CD14-positive monocyte (primary cell): ENCODE measurements at regions not wholly inside any gene's neighbourhood (a gene's known extent, or its start where the extent isn't known, plus 50 kb on each side); places are given as distances from the start of the nearest gene placed in this dataset.

ENCODE experiments used
- DNase-seq, 3 donors: peaks; one replicate each; pipeline ENCODE4 v3.0.0-alpha.2; 2011 to 2022
- H2AFZ ChIP-seq: 2 replicates; pipeline ENCODE4 v1.6.0; 2012; ENCODE audit warnings: mild to moderate bottlenecking, low read depth, low read length, inconsistent platforms; ENCODE audit not compliant: insufficient read depth, poor library complexity, severe bottlenecking
- H3K27ac ChIP-seq, 2 donors: 1 replicate in 1 of 2; 2 replicates in 1 of 2; pipeline ENCODE4 v1.5.1; 2012 to 2013; ENCODE audit warnings: low read length in 2 of 2, control low read depth in 1 of 2, inconsistent platforms in 1 of 2, low read depth in 1 of 2, mild to moderate bottlenecking in 1 of 2
- H3K27me3 ChIP-seq, 2 donors: one replicate each; pipeline versions ENCODE4 v1.6.0 to v1.6.1; 2011 to 2013; ENCODE audit warnings: low read length in 2 of 2; ENCODE audit not compliant: control insufficient read depth in 2 of 2, insufficient read depth in 2 of 2
- H3K36me3 ChIP-seq, 2 donors: replicated peaks in 1 of 2; 1 replicate in 1 of 2; 2 replicates in 1 of 2; pipeline versions ENCODE4 v1.5.1 to v1.6.1; 2012 to 2013; ENCODE audit warnings: low read length in 2 of 2, control low read depth in 1 of 2, inconsistent platforms in 1 of 2, mild to moderate bottlenecking in 1 of 2; ENCODE audit not compliant: insufficient read depth in 2 of 2, control insufficient read depth in 1 of 2
- H3K4me1 ChIP-seq, 2 donors: 1 replicate in 1 of 2; 2 replicates in 1 of 2; pipeline versions ENCODE4 v1.5.1 to v1.6.1; 2012 to 2013; ENCODE audit warnings: low read length in 2 of 2, control low read depth in 1 of 2, inconsistent platforms in 1 of 2, mild to moderate bottlenecking in 1 of 2, moderate library complexity in 1 of 2; ENCODE audit not compliant: insufficient read depth in 2 of 2, control insufficient read depth in 1 of 2
- H3K4me2 ChIP-seq: replicated peaks from 2 replicates; pipeline ENCODE3; 2012; ENCODE audit warnings: low read length, moderate library complexity, mild to moderate bottlenecking; ENCODE audit not compliant: poor library complexity, severe bottlenecking; ENCODE audit errors: extremely low read depth
- H3K4me3 ChIP-seq, 3 experiments: fragments of 200-600 bp in 1 of 3; sonication (generic) in 1 of 3; replicated peaks in 1 of 3; 1 replicate in 2 of 3; 2 replicates in 1 of 3; pipeline ENCODE4 v1.5.1; 2011 to 2013; ENCODE audit warnings: low read length in 3 of 3, mild to moderate bottlenecking in 3 of 3, control low read depth in 2 of 3, low read depth in 2 of 3, inconsistent platforms in 1 of 3, moderate library complexity in 1 of 3
- H3K79me2 ChIP-seq: 2 replicates; pipeline ENCODE4 v1.6.0; 2012; ENCODE audit warnings: mild to moderate bottlenecking, control low read depth, inconsistent platforms, low read length, moderate library complexity; ENCODE audit not compliant: insufficient read depth
- H3K9ac ChIP-seq: 2 replicates; pipeline ENCODE4 v1.6.0; 2017; ENCODE audit warnings: low read length, mild to moderate bottlenecking; ENCODE audit not compliant: insufficient read depth, poor library complexity, severe bottlenecking
- H3K9me3 ChIP-seq, 2 donors: replicated peaks in 1 of 2; 1 replicate in 1 of 2; 2 replicates in 1 of 2; pipeline versions ENCODE4 v1.5.1 to v1.6.1; 2012 to 2013; ENCODE audit warnings: low read length in 2 of 2, control low read depth in 1 of 2; ENCODE audit not compliant: control insufficient read depth in 1 of 2, insufficient read depth in 1 of 2
- H4K20me1 ChIP-seq: 2 replicates; pipeline ENCODE4 v1.6.0; 2012; ENCODE audit warnings: mild to moderate bottlenecking, low read length, control low read depth, moderate library complexity; ENCODE audit not compliant: insufficient read depth
- H3K27ac Mint-ChIP-seq, 7 donors: one replicate each; pipeline ENCODE4 v1.8.0; 2020; ENCODE audit warnings: mild to moderate bottlenecking in 7 of 7, mixed read lengths in 7 of 7, moderate library complexity in 6 of 7, inconsistent platforms in 2 of 7
- H3K27me3 Mint-ChIP-seq, 3 donors: one replicate each; pipeline ENCODE4 v1.8.0; 2021 to 2022; ENCODE audit warnings: low read depth in 3 of 3, mild to moderate bottlenecking in 3 of 3, mixed read lengths in 3 of 3, moderate library complexity in 3 of 3, inconsistent platforms in 1 of 3
- H3K36me3 Mint-ChIP-seq, 2 donors: one replicate each; pipeline ENCODE4 v1.8.0; 2020; ENCODE audit warnings: mixed read lengths in 2 of 2, inconsistent platforms in 1 of 2, mild to moderate bottlenecking in 1 of 2
- H3K4me1 Mint-ChIP-seq: one replicate; pipeline ENCODE4 v1.8.0; 2020; ENCODE audit warnings: mild to moderate bottlenecking, mixed read lengths
- H3K4me3 Mint-ChIP-seq, 2 donors: one replicate each; pipeline ENCODE4 v1.8.0; 2020; ENCODE audit warnings: mild to moderate bottlenecking in 2 of 2, mixed read lengths in 2 of 2, moderate library complexity in 1 of 2
- H3K9me3 Mint-ChIP-seq, 7 donors: one replicate each; pipeline ENCODE4 v1.8.0; 2020 to 2022; ENCODE audit warnings: mixed read lengths in 7 of 7, mild to moderate bottlenecking in 6 of 7, moderate library complexity in 6 of 7, inconsistent platforms in 2 of 7
- WGBS: methylation state at CpG from one replicate; pipeline ENCODE4 v1.1.5; 2013; ENCODE audit warnings: missing lambda C conversion rate; ENCODE audit not compliant: insufficient coverage; 5-methylcytosine and 5-hydroxymethylcytosine counted together
- intact Hi-C, 2 donors: fragments of 100-400 bp; cut with micrococcal nuclease; formaldehyde crosslinking; loops; one replicate each; pipeline versions ENCODE4 v1.15.0 to v1.15.1; 2023
- TF ChIP-seq, protein P1 (sequence below): fragments of 200-600 bp; IDR thresholded peaks from one replicate; pipeline ENCODE4 v1.8.0; 2022; ENCODE audit warnings: antibody characterized with exemption, mild to moderate bottlenecking

GRCh38 chr13:97885641-97886040, 67.8 kb upstream of the IPO5 start:
- H3K4me3 Mint-ChIP-seq: no peak overlapping the region
- intact Hi-C loops: no loop called here
- TF ChIP-seq, protein P1, sequence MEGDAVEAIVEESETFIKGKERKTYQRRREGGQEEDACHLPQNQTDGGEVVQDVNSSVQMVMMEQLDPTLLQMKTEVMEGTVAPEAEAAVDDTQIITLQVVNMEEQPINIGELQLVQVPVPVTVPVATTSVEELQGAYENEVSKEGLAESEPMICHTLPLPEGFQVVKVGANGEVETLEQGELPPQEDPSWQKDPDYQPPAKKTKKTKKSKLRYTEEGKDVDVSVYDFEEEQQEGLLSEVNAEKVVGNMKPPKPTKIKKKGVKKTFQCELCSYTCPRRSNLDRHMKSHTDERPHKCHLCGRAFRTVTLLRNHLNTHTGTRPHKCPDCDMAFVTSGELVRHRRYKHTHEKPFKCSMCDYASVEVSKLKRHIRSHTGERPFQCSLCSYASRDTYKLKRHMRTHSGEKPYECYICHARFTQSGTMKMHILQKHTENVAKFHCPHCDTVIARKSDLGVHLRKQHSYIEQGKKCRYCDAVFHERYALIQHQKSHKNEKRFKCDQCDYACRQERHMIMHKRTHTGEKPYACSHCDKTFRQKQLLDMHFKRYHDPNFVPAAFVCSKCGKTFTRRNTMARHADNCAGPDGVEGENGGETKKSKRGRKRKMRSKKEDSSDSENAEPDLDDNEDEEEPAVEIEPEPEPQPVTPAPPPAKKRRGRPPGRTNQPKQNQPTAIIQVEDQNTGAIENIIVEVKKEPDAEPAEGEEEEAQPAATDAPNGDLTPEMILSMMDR: no peak
- Histone ChIP-seq H3K9ac (no peak overlapping the region), H2AFZ (no peak overlapping the region), H4K20me1 (no peaks in the 10 kb centered on the region), H3K9me3 (peaks cover 0 to 16% of the 10 kb centered on the region in 2 donors), H3K79me2 (no peaks in the 10 kb centered on the region), H3K27ac (no peak overlapping the region), H3K27me3 (no peaks in the 10 kb centered on the region), H3K4me2 (no peak overlapping the region), H3K36me3 (no peaks in the 10 kb centered on the region), H3K4me1 (no peaks in the 10 kb centered on the region), H3K4me3 (no peak overlapping the region)
- H3K9me3 Mint-ChIP-seq: peaks cover 0 to 16% (median 7%) of the 10 kb centered on the region in 7 donors
- no peaks in the 10 kb centered on the region for H3K4me1 Mint-ChIP-seq
- H3K36me3 Mint-ChIP-seq: no peaks in the 10 kb centered on the region
- peaks cover 0 to 2% (median 2%) of the 10 kb centered on the region in 3 donors for H3K27me3 Mint-ChIP-seq
- no peak overlapping the region for H3K27ac Mint-ChIP-seq
- no CpG with 5 or more reads among the region's 2 CpGs for WGBS
- no peak for DNase-seq

GRCh38 chr13:97889803-97890202, 63.7 kb upstream of the IPO5 start:
- peaks cover 0 to 2% (median 2%) of the 10 kb centered on the region in 3 donors for H3K27me3 Mint-ChIP-seq

More at GRCh38 chr13:97889803-97890202, 63.7 kb upstream of the IPO5 start:
- no peaks in the 10 kb centered on the region for H3K4me1 Mint-ChIP-seq
- Histone ChIP-seq H2AFZ (no peak overlapping the region), H3K4me3 (no peak overlapping the region), H3K9me3 (peaks cover 0 to 6% of the 10 kb centered on the region in 2 donors), H3K9ac (no peak overlapping the region), H3K4me1 (no peaks in the 10 kb centered on the region), H3K27me3 (no peaks in the 10 kb centered on the region), H3K36me3 (no peaks in the 10 kb centered on the region), H4K20me1 (no peaks in the 10 kb centered on the region), H3K27ac (no peak overlapping the region), H3K4me2 (no peak overlapping the region), H3K79me2 (no peaks in the 10 kb centered on the region)
- peaks cover 0 to 16% (median 6%) of the 10 kb centered on the region in 7 donors for H3K9me3 Mint-ChIP-seq
- H3K27ac Mint-ChIP-seq: no peak overlapping the region
- TF ChIP-seq, protein P1: no peak
- H3K4me3 Mint-ChIP-seq: no peak overlapping the region
- intact Hi-C loops: no loop called here
- WGBS: no CpG with 5 or more reads among the region's 1 CpG
- H3K36me3 Mint-ChIP-seq: no peaks in the 10 kb centered on the region
- DNase-seq: no peak
